ENCODE measurements at regions not wholly inside any gene's neighbourhood (a gene's known extent, or its start where the extent isn't known, plus 50 kb on each side); places are given as distances from the start of the nearest gene placed in this dataset.

- DNase-seq (ENCODE audit: low read depth), result no peak
These were observed 78.8 kb upstream of the PIWIL1 start for GRCh38 chr12:130258863-130259262.

- no peak for DNase-seq (ENCODE audit: low read depth)
These were observed 74.7 kb upstream of the PIWIL1 start for GRCh38 chr12:130263025-130263424.

- no peak for DNase-seq (ENCODE audit: low read depth)
These were observed 73.7 kb upstream of the PIWIL1 start for GRCh38 chr12:130263996-130264395.

- no peak for DNase-seq (ENCODE audit: low read depth)
These were observed 70.9 kb upstream of the PIWIL1 start for GRCh38 chr12:130266751-130267150.

- DNase-seq (ENCODE audit: low read depth), result no peak
These were observed 57.5 kb upstream of the PIWIL1 start for GRCh38 chr12:130280231-130280630.

- no peak for DNase-seq (ENCODE audit: low read depth)
These were observed 56.9 kb upstream of the PIWIL1 start for GRCh38 chr12:130280742-130281141.

GRCh38 chr12:130281153-130281799, 56.4 kb upstream of the PIWIL1 start:
- peak; percentile 4 for DNase-seq (ENCODE audit: low read depth)

- DNase-seq (ENCODE audit: low read depth), result no peak
These were observed 51.6 kb upstream of the PIWIL1 start for GRCh38 chr12:130286041-130286440.

- no peak for DNase-seq (ENCODE audit: low read depth)
These were observed 50.8 kb upstream of the PIWIL1 start for GRCh38 chr12:130286741-130287440.

All from stimulated activated CD4-positive, alpha-beta T cell treated with anti-CD3 and anti-CD28 coated beads, Interleukin-2, amount 100 ng/mL, for 4 hours (primary cell).